ENCODE measurements at regions not wholly inside any gene's neighbourhood (a gene's known extent, or its start where the extent isn't known, plus 50 kb on each side); places are given as distances from the start of the nearest gene placed in this dataset.

DNA sequence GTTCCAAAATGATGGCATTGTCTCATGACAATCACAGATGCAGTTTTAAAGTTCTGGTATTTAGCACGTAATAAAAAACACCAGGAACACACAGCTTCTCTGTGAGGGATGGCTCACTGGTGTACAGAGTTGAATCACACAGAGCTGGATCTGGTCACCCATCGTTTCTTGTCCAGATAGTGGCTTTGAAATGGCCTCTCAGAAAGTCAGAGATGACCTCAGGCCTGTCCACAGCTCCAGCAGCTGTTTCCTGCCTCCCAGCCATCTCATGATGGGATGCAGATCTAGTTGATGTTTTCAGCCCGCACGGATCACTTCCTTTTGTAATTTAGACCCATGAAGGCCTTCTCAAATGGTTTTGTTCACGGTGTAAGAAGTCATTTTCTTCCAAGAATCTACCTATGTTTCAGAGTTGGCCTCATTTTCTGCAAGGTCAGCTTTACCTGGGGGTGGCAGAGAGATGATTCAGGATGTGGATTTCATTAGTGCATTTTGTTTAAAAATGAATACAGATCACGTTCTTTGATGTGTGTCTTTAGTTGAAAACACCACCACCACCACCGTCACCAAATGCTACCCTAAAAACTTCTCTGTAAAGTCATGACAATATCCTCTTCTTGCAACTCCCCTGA, 166.2 kb downstream of the SNX10 start:
- Histone ChIP-seq H3K4me1 (no peaks in the 10 kb centered on the region), H3K9me3 (ENCODE audit: low read depth) (no peaks in the 10 kb centered on the region), H3K36me3 (no peaks in the 10 kb centered on the region), H3K27ac (no peak overlapping the region), H3F3A (ENCODE audit: low read depth) (no peaks in the 10 kb centered on the region), H3K9ac (no peak overlapping the region), H3K27me3 (no peaks in the 10 kb centered on the region), H4K20me1 (ENCODE audit: low read depth) (no peaks in the 10 kb centered on the region), H3K4me3 (no peak overlapping the region), H3K79me2 (ENCODE audit: low read depth) (no peaks in the 10 kb centered on the region), H2AFZ (replicated peaks) (no peak overlapping the region), H3K4me2 (no peak overlapping the region)
- no peak overlapping the region for H3K4me3 Mint-ChIP-seq
- peaks cover 3% of the 10 kb centered on the region for H3K27me3 Mint-ChIP-seq (ENCODE audit: insufficient read depth, low read depth)
- TF ChIP-seq, protein P1, sequence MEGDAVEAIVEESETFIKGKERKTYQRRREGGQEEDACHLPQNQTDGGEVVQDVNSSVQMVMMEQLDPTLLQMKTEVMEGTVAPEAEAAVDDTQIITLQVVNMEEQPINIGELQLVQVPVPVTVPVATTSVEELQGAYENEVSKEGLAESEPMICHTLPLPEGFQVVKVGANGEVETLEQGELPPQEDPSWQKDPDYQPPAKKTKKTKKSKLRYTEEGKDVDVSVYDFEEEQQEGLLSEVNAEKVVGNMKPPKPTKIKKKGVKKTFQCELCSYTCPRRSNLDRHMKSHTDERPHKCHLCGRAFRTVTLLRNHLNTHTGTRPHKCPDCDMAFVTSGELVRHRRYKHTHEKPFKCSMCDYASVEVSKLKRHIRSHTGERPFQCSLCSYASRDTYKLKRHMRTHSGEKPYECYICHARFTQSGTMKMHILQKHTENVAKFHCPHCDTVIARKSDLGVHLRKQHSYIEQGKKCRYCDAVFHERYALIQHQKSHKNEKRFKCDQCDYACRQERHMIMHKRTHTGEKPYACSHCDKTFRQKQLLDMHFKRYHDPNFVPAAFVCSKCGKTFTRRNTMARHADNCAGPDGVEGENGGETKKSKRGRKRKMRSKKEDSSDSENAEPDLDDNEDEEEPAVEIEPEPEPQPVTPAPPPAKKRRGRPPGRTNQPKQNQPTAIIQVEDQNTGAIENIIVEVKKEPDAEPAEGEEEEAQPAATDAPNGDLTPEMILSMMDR (IDR thresholded peaks at IDR 0.05), result no peak
- TF ChIP-seq EZH2 (IDR thresholded peaks at IDR 0.05), result no peak
- TF ChIP-seq EZH2phosphoT487 (IDR thresholded peaks at IDR 0.05), result no peak
- H3K27ac Mint-ChIP-seq, result no peak overlapping the region
- no peaks in the 10 kb centered on the region for H3K9me3 Mint-ChIP-seq
- DNase-seq (ENCODE audit: low spot score), result no peak
- H3K36me3 Mint-ChIP-seq, result peaks cover 2% of the 10 kb centered on the region
- peaks cover 5% of the 10 kb centered on the region for H3K4me1 Mint-ChIP-seq

- H3K4me3 Mint-ChIP-seq, result no peak overlapping the region
- no peaks in the 10 kb centered on the region for H3F3A ChIP-seq (ENCODE audit: low read depth)
- no peaks in the 10 kb centered on the region for H3K9me3 Mint-ChIP-seq
- no peak overlapping the region for H2AFZ ChIP-seq (replicated peaks)
- no peaks in the 10 kb centered on the region for H3K79me2 ChIP-seq (ENCODE audit: low read depth)
- no peak overlapping the region for H3K27ac ChIP-seq
- TF ChIP-seq EZH2phosphoT487 (IDR thresholded peaks at IDR 0.05), result no peak
- TF ChIP-seq EZH2 (IDR thresholded peaks at IDR 0.05), result no peak
- TF ChIP-seq, protein P1 (IDR thresholded peaks at IDR 0.05), result no peak
- peaks cover 3% of the 10 kb centered on the region for H3K27me3 Mint-ChIP-seq (ENCODE audit: insufficient read depth, low read depth)
- H3K4me3 ChIP-seq, result no peak overlapping the region
- no peak overlapping the region for H3K9ac ChIP-seq
- DNase-seq (ENCODE audit: low spot score), result no peak
- no peaks in the 10 kb centered on the region for H4K20me1 ChIP-seq (ENCODE audit: low read depth)
- no peaks in the 10 kb centered on the region for H3K4me1 ChIP-seq
- no peaks in the 10 kb centered on the region for H3K36me3 ChIP-seq
- H3K4me1 Mint-ChIP-seq, result peaks cover 5% of the 10 kb centered on the region
- peaks cover 2% of the 10 kb centered on the region for H3K36me3 Mint-ChIP-seq
- H3K27ac Mint-ChIP-seq, result no peak overlapping the region
- no peak overlapping the region for H3K4me2 ChIP-seq
- no peaks in the 10 kb centered on the region for H3K9me3 ChIP-seq (ENCODE audit: low read depth)
- no peaks in the 10 kb centered on the region for H3K27me3 ChIP-seq
Measured at GRCh38 chr7:26458466-26459145, 166.9 kb downstream of the SNX10 start.

- H4K20me1 ChIP-seq (ENCODE audit: low read depth), result no peaks in the 10 kb centered on the region
- DNase-seq (ENCODE audit: low spot score), result no peak
- H3K9me3 Mint-ChIP-seq, result no peaks in the 10 kb centered on the region
- no peaks in the 10 kb centered on the region for H3K27me3 ChIP-seq
- H3K9ac ChIP-seq, result no peak overlapping the region
- no peaks in the 10 kb centered on the region for H3K79me2 ChIP-seq (ENCODE audit: low read depth)
- H2AFZ ChIP-seq (replicated peaks), result no peak overlapping the region
- H3F3A ChIP-seq (ENCODE audit: low read depth), result no peaks in the 10 kb centered on the region
- no peak overlapping the region for H3K27ac Mint-ChIP-seq
- no peaks in the 10 kb centered on the region for H3K9me3 ChIP-seq (ENCODE audit: low read depth)
- H3K4me3 ChIP-seq, result no peak overlapping the region
- H3K36me3 ChIP-seq, result no peaks in the 10 kb centered on the region
- TF ChIP-seq, protein P1 (IDR thresholded peaks at IDR 0.05), result no peak
- TF ChIP-seq EZH2phosphoT487 (IDR thresholded peaks at IDR 0.05) (no peak), EZH2 (IDR thresholded peaks at IDR 0.05) (no peak)
- H3K36me3 Mint-ChIP-seq, result peaks cover 2% of the 10 kb centered on the region
- H3K4me2 ChIP-seq, result no peak overlapping the region
- H3K27me3 Mint-ChIP-seq (ENCODE audit: insufficient read depth, low read depth), result peaks cover 3% of the 10 kb centered on the region
- peaks cover 5% of the 10 kb centered on the region for H3K4me1 Mint-ChIP-seq
- H3K27ac ChIP-seq, result no peak overlapping the region
- H3K4me1 ChIP-seq, result no peaks in the 10 kb centered on the region
- H3K4me3 Mint-ChIP-seq, result no peak overlapping the region
Measured at GRCh38 chr7:26459540-26460193, 168.0 kb downstream of the SNX10 start.

Data from neural progenitor cell (in vitro differentiated cells).